ENCODE measurements at regions not wholly inside any gene's neighbourhood (a gene's known extent, or its start where the extent isn't known, plus 50 kb on each side); places are given as distances from the start of the nearest gene placed in this dataset.

DNA sequence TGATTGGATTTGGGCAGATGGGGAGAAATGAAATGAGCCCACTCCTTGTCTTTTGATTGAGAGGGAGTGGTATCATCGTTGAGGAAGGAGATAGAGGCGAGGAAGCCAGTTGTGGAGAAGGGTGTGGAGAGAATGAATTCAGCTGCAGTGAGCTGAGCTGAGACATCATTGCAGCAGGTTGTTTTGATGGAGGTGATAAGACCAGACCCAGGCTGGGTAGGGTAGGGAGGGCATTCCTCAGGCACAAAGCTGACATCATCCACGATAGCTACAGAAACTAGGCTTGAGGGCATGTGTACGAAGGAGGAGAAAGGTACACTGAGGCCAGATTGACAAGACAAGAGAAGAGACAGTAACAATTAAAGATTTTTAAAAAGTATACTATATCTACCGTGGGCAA lies 1500.9 kb upstream of the SLC10A2 start (continued):
- TF ChIP-seq, protein P1, sequence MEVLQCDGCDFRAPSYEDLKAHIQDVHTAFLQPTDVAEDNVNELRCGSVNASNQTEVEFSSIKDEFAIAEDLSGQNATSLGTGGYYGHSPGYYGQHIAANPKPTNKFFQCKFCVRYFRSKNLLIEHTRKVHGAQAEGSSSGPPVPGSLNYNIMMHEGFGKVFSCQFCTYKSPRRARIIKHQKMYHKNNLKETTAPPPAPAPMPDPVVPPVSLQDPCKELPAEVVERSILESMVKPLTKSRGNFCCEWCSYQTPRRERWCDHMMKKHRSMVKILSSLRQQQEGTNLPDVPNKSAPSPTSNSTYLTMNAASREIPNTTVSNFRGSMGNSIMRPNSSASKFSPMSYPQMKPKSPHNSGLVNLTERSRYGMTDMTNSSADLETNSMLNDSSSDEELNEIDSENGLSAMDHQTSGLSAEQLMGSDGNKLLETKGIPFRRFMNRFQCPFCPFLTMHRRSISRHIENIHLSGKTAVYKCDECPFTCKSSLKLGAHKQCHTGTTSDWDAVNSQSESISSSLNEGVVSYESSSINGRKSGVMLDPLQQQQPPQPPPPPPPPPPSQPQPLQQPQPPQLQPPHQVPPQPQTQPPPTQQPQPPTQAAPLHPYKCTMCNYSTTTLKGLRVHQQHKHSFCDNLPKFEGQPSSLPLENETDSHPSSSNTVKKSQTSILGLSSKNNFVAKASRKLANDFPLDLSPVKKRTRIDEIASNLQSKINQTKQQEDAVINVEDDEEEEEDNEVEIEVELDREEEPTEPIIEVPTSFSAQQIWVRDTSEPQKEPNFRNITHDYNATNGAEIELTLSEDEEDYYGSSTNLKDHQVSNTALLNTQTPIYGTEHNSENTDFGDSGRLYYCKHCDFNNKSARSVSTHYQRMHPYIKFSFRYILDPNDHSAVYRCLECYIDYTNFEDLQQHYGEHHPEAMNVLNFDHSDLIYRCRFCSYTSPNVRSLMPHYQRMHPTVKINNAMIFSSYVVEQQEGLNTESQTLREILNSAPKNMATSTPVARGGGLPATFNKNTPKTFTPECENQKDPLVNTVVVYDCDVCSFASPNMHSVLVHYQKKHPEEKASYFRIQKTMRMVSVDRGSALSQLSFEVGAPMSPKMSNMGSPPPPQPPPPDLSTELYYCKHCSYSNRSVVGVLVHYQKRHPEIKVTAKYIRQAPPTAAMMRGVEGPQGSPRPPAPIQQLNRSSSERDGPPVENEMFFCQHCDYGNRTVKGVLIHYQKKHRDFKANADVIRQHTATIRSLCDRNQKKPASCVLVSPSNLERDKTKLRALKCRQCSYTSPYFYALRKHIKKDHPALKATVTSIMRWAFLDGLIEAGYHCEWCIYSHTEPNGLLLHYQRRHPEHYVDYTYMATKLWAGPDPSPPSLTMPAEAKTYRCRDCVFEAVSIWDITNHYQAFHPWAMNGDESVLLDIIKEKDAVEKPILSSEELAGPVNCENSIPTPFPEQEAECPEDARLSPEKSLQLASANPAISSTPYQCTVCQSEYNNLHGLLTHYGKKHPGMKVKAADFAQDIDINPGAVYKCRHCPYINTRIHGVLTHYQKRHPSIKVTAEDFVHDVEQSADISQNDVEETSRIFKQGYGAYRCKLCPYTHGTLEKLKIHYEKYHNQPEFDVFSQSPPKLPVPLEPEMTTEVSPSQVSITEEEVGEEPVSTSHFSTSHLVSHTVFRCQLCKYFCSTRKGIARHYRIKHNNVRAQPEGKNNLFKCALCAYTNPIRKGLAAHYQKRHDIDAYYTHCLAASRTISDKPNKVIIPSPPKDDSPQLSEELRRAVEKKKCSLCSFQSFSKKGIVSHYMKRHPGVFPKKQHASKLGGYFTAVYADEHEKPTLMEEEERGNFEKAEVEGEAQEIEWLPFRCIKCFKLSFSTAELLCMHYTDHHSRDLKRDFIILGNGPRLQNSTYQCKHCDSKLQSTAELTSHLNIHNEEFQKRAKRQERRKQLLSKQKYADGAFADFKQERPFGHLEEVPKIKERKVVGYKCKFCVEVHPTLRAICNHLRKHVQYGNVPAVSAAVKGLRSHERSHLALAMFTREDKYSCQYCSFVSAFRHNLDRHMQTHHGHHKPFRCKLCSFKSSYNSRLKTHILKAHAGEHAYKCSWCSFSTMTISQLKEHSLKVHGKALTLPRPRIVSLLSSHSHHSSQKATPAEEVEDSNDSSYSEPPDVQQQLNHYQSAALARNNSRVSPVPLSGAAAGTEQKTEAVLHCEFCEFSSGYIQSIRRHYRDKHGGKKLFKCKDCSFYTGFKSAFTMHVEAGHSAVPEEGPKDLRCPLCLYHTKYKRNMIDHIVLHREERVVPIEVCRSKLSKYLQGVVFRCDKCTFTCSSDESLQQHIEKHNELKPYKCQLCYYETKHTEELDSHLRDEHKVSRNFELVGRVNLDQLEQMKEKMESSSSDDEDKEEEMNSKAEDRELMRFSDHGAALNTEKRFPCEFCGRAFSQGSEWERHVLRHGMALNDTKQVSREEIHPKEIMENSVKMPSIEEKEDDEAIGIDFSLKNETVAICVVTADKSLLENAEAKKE (CRISPR knock-in tag; IDR thresholded peaks at IDR 0.05) = no peak
- no peak for TF ChIP-seq NANOG (IDR thresholded peaks at IDR 0.05; ENCODE audit: borderline replicate concordance)
- TF ChIP-seq, protein P2, sequence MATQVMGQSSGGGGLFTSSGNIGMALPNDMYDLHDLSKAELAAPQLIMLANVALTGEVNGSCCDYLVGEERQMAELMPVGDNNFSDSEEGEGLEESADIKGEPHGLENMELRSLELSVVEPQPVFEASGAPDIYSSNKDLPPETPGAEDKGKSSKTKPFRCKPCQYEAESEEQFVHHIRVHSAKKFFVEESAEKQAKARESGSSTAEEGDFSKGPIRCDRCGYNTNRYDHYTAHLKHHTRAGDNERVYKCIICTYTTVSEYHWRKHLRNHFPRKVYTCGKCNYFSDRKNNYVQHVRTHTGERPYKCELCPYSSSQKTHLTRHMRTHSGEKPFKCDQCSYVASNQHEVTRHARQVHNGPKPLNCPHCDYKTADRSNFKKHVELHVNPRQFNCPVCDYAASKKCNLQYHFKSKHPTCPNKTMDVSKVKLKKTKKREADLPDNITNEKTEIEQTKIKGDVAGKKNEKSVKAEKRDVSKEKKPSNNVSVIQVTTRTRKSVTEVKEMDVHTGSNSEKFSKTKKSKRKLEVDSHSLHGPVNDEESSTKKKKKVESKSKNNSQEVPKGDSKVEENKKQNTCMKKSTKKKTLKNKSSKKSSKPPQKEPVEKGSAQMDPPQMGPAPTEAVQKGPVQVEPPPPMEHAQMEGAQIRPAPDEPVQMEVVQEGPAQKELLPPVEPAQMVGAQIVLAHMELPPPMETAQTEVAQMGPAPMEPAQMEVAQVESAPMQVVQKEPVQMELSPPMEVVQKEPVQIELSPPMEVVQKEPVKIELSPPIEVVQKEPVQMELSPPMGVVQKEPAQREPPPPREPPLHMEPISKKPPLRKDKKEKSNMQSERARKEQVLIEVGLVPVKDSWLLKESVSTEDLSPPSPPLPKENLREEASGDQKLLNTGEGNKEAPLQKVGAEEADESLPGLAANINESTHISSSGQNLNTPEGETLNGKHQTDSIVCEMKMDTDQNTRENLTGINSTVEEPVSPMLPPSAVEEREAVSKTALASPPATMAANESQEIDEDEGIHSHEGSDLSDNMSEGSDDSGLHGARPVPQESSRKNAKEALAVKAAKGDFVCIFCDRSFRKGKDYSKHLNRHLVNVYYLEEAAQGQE (IDR thresholded peaks at IDR 0.05; ENCODE audit: unreplicated experiment) = no peak
- no peak for TF ChIP-seq EZH2phosphoT487 (IDR thresholded peaks at IDR 0.05; ENCODE audit: unreplicated experiment)

DNA sequence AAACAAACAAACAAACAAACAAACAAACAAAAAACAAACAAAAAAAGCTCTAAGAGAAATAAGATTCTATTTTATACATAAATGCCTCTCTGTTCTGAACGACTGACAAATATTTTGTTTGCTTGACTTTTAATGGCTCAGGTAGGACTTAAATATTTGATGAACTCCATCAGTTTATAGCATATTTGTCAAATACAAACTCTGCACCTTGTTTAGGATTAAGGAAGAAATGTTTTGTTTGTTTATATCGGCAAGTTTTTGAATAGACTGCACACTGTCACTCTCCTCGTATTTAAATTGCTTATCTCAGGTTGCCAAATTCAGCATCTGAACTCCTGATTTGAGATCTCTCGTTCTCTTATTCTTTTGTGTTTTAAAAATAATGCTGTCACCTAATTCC lies 1499.7 kb upstream of the SLC10A2 start:
- H3K27me3 Mint-ChIP-seq (ENCODE audit: insufficient read depth, low read depth, poor library complexity) = no peaks in the 10 kb centered on the region
- Histone ChIP-seq H3K27ac (ENCODE audit: low read depth) (no peak overlapping the region), H3F3A (replicated peaks; ENCODE audit: low read depth) (no peaks in the 10 kb centered on the region), H3K27me3 (ENCODE audit: insufficient read depth) (no peaks in the 10 kb centered on the region), H4K20me1 (replicated peaks; ENCODE audit: insufficient read depth) (no peaks in the 10 kb centered on the region), H3K36me3 (ENCODE audit: insufficient read depth) (no peaks in the 10 kb centered on the region; the same call in 1 of the 2 replicates), H3K4me2 (no peak overlapping the region), H3K9me2 (ENCODE audit: insufficient read depth) (peaks cover 5% of the 10 kb centered on the region; the same call in 1 of the 2 replicates), H2AFZ (no peak overlapping the region), H3K4me1 (ENCODE audit: insufficient read depth) (no peaks in the 10 kb centered on the region), H3K79me2 (replicated peaks; ENCODE audit: insufficient read depth) (no peaks in the 10 kb centered on the region), H3K4me3 (no peak overlapping the region)
- H3K4me3 Mint-ChIP-seq = no peak overlapping the region
- H3K36me3 Mint-ChIP-seq (ENCODE audit: low read depth) = no peaks in the 10 kb centered on the region; the same call in 2 of the 3 replicates
- no peaks in the 10 kb centered on the region for H3K9me3 Mint-ChIP-seq
- H3K4me1 Mint-ChIP-seq = no peaks in the 10 kb centered on the region; the same call in 1 of the 3 replicates
- TF ChIP-seq, protein P2 (IDR thresholded peaks at IDR 0.05; ENCODE audit: unreplicated experiment) = no peak
- TF ChIP-seq CREB1 (CRISPR knock-in tag; IDR thresholded peaks at IDR 0.05; ENCODE audit: low read depth) (no peak), ZNF331 (CRISPR knock-in tag; IDR thresholded peaks at IDR 0.05; ENCODE audit: low read depth) (no peak), STAT1 (IDR thresholded peaks at IDR 0.05; ENCODE audit: unreplicated experiment) (no peak), NANOG (IDR thresholded peaks at IDR 0.05; ENCODE audit: borderline replicate concordance) (no peak), EZH2 (IDR thresholded peaks at IDR 0.05; ENCODE audit: low read depth, unreplicated experiment) (no peak)
- TF ChIP-seq, protein P3, sequence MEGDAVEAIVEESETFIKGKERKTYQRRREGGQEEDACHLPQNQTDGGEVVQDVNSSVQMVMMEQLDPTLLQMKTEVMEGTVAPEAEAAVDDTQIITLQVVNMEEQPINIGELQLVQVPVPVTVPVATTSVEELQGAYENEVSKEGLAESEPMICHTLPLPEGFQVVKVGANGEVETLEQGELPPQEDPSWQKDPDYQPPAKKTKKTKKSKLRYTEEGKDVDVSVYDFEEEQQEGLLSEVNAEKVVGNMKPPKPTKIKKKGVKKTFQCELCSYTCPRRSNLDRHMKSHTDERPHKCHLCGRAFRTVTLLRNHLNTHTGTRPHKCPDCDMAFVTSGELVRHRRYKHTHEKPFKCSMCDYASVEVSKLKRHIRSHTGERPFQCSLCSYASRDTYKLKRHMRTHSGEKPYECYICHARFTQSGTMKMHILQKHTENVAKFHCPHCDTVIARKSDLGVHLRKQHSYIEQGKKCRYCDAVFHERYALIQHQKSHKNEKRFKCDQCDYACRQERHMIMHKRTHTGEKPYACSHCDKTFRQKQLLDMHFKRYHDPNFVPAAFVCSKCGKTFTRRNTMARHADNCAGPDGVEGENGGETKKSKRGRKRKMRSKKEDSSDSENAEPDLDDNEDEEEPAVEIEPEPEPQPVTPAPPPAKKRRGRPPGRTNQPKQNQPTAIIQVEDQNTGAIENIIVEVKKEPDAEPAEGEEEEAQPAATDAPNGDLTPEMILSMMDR (conservative IDR thresholded peaks at IDR 0.05; ENCODE audit: low read depth in 2 of 2) = no peak
- ATAC-seq (no peak), DNase-seq (ENCODE audit: low spot score) (no peak)
- H3K27ac Mint-ChIP-seq = no peak overlapping the region

All from GM23338 (cell line).